ENCODE measurements at regions not wholly inside any gene's neighbourhood (a gene's known extent, or its start where the extent isn't known, plus 50 kb on each side); places are given as distances from the start of the nearest gene placed in this dataset.

DNA sequence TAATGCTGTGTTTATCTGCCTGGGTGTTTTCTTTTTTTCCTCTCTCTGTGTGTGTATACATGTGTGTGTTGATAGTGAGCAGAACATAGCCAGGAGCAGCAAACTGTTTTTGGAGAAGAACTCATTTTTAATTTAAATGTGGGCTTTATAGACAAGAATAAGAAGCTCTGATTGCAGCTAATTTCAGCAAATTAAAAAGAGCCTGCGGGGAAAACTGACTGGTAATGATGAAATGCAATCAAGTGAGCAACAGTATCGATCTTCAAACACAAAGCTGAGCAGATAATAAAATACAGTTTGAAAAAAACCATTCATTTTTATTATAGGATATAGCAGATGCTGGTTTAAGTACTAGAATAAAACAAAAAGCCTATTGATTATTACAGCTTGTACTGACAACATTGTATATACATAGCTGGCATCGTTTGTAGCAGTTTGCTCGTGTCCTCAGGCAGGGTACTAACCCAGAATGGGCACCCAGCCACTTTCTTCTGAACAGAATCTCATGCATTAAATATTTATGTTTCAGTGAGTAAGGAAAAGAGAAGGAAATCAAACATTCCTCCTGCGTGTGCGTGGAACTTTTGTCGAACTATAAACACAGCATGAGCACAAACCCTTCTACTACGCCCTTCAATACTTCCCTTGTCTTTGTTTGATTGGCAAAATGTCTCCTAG, 73.5 kb upstream of the ZFP42 start:
- ATAC-seq (ENCODE audit: low read depth): no peak

DNA sequence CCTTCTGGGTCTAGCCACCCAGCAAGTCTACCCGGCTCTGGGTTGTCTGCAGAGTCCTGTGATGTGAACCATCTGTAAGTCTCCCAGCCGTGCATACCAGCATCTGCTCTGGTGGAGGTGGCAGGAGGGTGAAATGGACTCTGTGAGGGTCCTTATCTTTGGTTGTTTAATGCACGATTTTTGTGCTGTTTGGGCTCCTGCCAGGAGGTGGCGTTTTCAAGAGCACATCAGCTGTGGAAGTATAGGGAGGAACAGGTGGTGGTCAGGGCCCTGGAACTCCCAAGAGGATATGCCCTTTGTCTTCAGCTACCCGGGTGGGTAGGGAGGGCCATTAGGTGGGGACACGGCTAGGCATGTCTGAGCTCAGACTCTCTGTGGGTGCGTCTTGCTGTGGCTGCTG, 66.5 kb upstream of the ZFP42 start:
- H3K9me3 Mint-ChIP-seq: peaks cover 12% of the 10 kb centered on the region
- DNase-seq (ENCODE audit: low spot score in 2 of 2): no peak
- no peaks in the 10 kb centered on the region for H3K27me3 Mint-ChIP-seq
- ATAC-seq (ENCODE audit: low read depth): no peak
- H3K4me1 Mint-ChIP-seq: no peaks in the 10 kb centered on the region
- no peaks in the 10 kb centered on the region for H3K36me3 Mint-ChIP-seq
- H3K4me3 Mint-ChIP-seq: no peak overlapping the region
- no peak overlapping the region for H3K27ac Mint-ChIP-seq

More for the DNA sequence above, 73.5 kb upstream of the ZFP42 start:
- Mint-ChIP-seq H3K9me3 (peaks cover 8% of the 10 kb centered on the region), H3K4me3 (no peak overlapping the region), H3K27me3 (no peaks in the 10 kb centered on the region), H3K27ac (no peak overlapping the region), H3K4me1 (no peaks in the 10 kb centered on the region), H3K36me3 (no peaks in the 10 kb centered on the region)
- DNase-seq (ENCODE audit: low spot score in 2 of 2): no peak

DNA sequence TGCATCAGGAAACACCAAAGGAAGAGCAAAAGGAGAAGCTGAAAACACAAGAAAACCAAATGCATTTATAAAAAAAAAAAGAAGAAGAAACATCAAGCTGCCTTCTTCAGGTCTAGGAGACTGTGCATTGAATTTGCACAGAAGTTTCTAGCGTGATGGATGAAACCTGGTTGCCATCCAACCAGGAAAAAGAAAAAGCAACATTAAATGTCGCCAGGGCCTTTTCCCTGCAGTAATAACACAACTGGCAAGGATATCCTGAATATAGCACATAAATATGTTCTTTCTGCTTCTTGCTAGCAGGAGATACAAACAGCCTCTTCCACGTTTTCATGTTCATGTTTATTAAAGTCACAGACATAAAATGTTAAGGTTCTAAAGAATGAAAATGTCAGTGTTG, 60.8 kb upstream of the ZFP42 start:
- DNase-seq (ENCODE audit: low spot score in 2 of 2) (no peak), ATAC-seq (ENCODE audit: low read depth) (no peak)
- Mint-ChIP-seq H3K27ac (no peak overlapping the region), H3K36me3 (no peaks in the 10 kb centered on the region), H3K4me1 (no peaks in the 10 kb centered on the region), H3K27me3 (no peaks in the 10 kb centered on the region), H3K9me3 (peaks cover 15% of the 10 kb centered on the region), H3K4me3 (no peak overlapping the region)

DNA sequence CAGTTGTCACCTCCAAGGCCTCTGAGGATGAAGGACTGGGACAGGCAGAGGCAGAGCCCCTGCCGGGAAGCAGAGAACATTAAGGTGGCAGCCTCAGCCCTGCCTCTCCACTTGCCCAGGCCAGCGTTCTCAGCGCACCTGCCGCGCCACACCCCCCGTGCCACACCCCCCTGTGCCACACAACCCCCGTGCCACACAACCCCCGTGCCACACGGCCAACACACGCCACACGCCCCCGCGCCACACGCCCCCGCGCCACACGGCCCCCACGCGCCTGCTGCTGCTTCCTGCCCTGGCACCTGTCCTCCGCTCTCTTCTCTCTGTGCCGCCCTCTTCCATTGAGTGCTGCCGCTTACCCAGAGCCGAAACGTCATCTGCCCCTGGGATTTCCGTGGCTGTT, 58.0 kb upstream of the ZFP42 start:
- DNase-seq (ENCODE audit: low spot score in 2 of 2) (no peak), ATAC-seq (ENCODE audit: low read depth) (no peak)
- H3K27me3 Mint-ChIP-seq: no peaks in the 10 kb centered on the region
- H3K4me1 Mint-ChIP-seq: no peaks in the 10 kb centered on the region
- H3K36me3 Mint-ChIP-seq: no peaks in the 10 kb centered on the region
- peaks cover 15% of the 10 kb centered on the region for H3K9me3 Mint-ChIP-seq
- H3K4me3 Mint-ChIP-seq: no peak overlapping the region
- H3K27ac Mint-ChIP-seq: no peak overlapping the region

DNA sequence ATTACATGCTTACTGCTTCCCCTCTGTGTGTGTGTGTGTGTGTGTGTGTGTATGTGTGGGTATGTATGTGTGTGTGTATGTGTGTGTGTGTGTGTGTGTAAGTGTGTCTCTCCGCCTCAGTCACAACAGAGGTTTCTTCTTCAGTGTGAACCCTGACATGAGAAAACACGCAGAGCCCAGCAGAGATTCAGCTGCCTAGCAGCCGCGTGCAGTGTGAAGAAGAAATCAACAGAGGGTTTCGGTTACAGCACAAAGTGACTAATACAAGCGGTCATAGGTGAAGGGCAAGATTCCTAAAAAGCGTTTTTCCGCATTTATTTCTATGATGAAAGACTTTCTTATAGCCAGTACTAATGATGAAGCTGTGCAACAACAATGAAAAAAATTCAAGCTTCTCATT, 55.3 kb upstream of the ZFP42 start:
- no peak overlapping the region for H3K27ac Mint-ChIP-seq
- H3K4me1 Mint-ChIP-seq: no peaks in the 10 kb centered on the region
- ATAC-seq (ENCODE audit: low read depth): no peak
- H3K27me3 Mint-ChIP-seq: no peaks in the 10 kb centered on the region
- peaks cover 6% of the 10 kb centered on the region for H3K9me3 Mint-ChIP-seq
- no peak for DNase-seq (ENCODE audit: low spot score in 2 of 2)
- H3K36me3 Mint-ChIP-seq: no peaks in the 10 kb centered on the region
- H3K4me3 Mint-ChIP-seq: no peak overlapping the region

DNA sequence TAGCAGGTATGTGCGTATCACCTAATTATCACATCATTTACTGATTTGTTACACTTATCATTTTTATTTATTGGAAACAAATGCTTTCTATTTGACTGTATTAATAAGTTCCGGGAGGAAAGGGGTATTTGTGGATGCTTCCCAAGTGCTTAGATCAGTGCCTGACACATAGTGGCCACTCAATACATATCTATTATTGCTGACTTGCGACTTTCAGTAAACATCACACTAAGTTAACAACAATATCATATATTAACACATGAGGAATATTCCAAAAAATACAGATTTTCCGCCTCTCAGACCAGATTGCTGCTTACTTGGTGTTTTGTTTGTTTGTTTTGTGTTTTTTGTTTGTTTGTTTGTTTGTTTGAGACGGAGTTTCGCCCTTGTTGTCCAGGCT, 52.6 kb upstream of the ZFP42 start:
- ATAC-seq (ENCODE audit: low read depth): no peak
- no peaks in the 10 kb centered on the region for H3K27me3 Mint-ChIP-seq
- no peaks in the 10 kb centered on the region for H3K36me3 Mint-ChIP-seq
- DNase-seq (ENCODE audit: low spot score in 2 of 2): no peak
- H3K4me3 Mint-ChIP-seq: no peak overlapping the region
- no peaks in the 10 kb centered on the region for H3K4me1 Mint-ChIP-seq
- no peak overlapping the region for H3K27ac Mint-ChIP-seq
- peaks cover 4% of the 10 kb centered on the region for H3K9me3 Mint-ChIP-seq

DNA sequence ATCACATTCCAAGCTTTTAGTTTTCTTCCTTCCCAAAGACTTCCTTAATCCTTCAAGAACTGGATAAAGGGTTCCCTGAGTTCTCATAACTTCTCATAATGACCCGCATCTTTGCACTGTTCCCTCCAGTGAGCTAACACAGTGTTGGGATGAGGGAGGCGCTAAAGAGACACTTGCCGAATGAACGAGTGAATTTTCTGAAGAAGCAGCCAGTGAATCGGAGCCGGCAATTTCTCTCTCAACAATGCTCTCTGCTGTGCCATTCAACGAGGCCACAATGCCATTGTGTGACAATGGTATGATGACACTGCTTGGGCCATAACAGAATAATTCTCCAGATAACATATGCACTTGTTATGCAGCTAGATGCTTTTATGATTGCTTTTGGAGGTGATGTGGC, 51.4 kb upstream of the ZFP42 start:
- Mint-ChIP-seq H3K36me3 (no peaks in the 10 kb centered on the region), H3K4me1 (no peaks in the 10 kb centered on the region), H3K9me3 (peaks cover 3% of the 10 kb centered on the region), H3K27me3 (no peaks in the 10 kb centered on the region), H3K4me3 (no peak overlapping the region), H3K27ac (no peak overlapping the region)
- ATAC-seq (ENCODE audit: low read depth) (no peak), DNase-seq (ENCODE audit: low spot score in 2 of 2) (no peak)

Data from memory B cell (primary cell).